C4-2B (cell line): ENCODE measurements at regions not wholly inside any gene's neighbourhood (a gene's known extent, or its start where the extent isn't known, plus 50 kb on each side); places are given as distances from the start of the nearest gene placed in this dataset.

Experiments used
- H3K27ac ChIP-seq: fragments of 450-650 bp; 2 replicates; pipeline ENCODE4 v1.5.1; 2017
- ZFX ChIP-seq: fragments of 450-650 bp; IDR thresholded peaks from 2 replicates; pipeline ENCODE4 v1.6.1; 2017
- TF ChIP-seq, protein P1 (sequence below): fragments of 450-650 bp; conservative IDR thresholded peaks from 2 replicates; pipeline ENCODE4 v1.5.1; 2017; ENCODE audit warnings: mild to moderate bottlenecking

DNA sequence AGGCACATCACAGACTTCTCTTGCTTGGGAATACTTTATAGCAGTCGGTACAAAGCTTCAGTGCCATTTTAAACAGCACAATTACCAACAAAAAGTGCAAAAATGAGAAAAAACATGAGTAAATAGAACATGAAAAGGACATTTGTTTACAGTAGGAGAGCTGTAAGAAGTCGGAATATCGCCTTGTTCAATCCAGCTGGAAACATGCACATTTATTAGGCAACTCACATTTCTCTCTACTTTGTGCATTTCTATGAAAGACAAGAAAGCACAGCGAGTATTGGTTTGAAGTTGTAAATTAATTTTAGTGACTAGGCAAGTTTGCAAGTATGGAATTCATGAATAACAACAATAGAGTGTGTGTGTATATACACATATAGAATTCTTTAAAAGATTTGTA lies 484.7 kb downstream of the DACH1 start:
- TF ChIP-seq, protein P1, sequence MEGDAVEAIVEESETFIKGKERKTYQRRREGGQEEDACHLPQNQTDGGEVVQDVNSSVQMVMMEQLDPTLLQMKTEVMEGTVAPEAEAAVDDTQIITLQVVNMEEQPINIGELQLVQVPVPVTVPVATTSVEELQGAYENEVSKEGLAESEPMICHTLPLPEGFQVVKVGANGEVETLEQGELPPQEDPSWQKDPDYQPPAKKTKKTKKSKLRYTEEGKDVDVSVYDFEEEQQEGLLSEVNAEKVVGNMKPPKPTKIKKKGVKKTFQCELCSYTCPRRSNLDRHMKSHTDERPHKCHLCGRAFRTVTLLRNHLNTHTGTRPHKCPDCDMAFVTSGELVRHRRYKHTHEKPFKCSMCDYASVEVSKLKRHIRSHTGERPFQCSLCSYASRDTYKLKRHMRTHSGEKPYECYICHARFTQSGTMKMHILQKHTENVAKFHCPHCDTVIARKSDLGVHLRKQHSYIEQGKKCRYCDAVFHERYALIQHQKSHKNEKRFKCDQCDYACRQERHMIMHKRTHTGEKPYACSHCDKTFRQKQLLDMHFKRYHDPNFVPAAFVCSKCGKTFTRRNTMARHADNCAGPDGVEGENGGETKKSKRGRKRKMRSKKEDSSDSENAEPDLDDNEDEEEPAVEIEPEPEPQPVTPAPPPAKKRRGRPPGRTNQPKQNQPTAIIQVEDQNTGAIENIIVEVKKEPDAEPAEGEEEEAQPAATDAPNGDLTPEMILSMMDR: no peak
- TF ChIP-seq ZFX: no peak

GRCh38 chr13:71380191-71380590 lies 486.8 kb downstream of the DACH1 start:
- TF ChIP-seq, protein P1: no peak

More for the DNA sequence above, 484.7 kb downstream of the DACH1 start:
- H3K27ac ChIP-seq: no peak overlapping the region

GRCh38 chr13:71378961-71379905 lies 487.8 kb downstream of the DACH1 start:
- TF ChIP-seq ZFX: no peak
- TF ChIP-seq, protein P1: no peak
- H3K27ac ChIP-seq: no peak overlapping the region

More at GRCh38 chr13:71380191-71380590, 486.8 kb downstream of the DACH1 start:
- H3K27ac ChIP-seq: no peak overlapping the region

DNA sequence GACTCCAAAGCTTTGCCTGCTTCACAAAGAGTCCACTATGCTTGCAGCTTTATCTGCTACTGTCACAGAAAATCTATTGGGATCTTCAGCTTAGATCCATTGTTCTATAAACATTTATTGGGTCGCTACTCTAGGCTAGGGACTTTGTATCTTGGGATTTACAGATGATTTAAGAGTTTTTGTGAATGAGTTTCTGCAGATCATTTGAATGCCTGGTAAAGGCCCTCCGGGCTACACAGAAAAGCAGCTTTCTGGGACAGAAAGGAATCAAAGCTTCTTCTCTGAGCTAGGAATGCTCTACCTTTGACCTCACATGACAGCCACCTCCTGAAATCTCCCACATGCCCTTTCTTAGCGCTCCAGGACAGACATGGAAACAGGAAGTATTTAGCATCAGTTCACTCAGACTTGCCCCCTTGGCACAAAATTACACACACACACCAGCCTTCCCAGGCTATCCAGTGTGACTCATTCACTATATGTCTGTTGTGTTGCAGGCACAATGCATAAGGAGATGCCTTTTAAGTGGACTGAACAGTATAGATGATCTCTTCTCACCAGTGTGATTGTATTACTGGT lies 492.4 kb downstream of the DACH1 start:
- H3K27ac ChIP-seq: no peak overlapping the region
- TF ChIP-seq ZFX: no peak

DNA sequence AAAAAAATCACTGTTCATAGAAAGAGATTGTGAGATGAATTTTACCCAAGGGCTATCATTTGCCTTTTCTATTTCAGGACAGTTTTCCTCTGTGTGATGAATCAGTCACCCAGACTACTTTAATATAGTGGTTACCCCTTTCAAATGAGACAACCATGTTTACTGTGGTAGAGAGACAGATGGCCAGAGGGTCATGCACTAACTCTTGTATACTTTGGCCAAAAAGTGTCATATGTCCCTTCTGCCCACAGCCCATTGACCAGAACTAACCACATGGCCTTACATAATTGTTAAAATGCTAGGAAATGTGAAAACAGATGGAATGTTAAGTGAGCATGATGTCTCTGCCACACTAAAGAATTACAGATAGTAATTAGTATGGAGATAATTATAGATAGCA lies 498.7 kb downstream of the DACH1 start:
- H3K27ac ChIP-seq: no peak overlapping the region
- TF ChIP-seq ZFX: no peak

DNA sequence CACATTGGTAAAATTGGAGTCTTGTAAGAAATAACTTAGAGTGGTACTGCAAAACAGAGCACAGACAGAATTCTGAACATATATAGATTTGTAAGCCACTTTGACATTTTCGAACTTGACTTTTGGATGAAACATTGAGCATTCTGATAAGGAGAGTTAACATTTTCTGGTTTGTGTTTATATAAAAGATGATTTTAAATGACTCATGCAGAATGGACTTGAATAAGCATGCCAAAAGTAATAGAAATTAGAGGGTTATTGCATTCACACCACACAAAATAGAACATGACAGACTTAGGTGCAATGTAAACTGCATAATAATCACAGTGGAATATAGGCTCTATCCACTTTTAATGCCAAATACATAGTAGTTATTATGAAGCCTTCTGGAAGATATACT lies 507.0 kb downstream of the DACH1 start:
- no peak overlapping the region for H3K27ac ChIP-seq

DNA sequence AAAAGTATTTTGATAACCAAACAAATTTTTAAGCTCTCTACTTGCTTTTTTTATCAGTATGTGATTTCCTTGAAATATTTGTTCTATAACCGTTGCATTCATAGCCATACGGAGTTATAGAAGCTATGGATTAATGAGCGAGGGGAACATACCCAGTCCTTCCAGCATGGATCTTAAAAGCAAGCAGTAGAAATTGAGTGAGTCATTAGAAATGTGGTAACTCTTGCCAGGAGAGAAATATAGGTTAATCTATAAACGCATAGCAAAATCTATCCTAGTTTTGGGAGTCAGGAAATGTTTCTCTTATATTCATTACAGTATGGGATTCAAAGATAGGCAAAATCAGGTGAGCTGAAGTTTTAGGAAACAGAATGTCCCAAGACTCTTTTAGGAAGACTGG lies 507.4 kb downstream of the DACH1 start:
- TF ChIP-seq ZFX: no peak
- TF ChIP-seq, protein P1: no peak
- H3K27ac ChIP-seq: no peak overlapping the region

More for the DNA sequence above, 507.0 kb downstream of the DACH1 start:
- no peak for TF ChIP-seq ZFX
- TF ChIP-seq, protein P1: no peak

DNA sequence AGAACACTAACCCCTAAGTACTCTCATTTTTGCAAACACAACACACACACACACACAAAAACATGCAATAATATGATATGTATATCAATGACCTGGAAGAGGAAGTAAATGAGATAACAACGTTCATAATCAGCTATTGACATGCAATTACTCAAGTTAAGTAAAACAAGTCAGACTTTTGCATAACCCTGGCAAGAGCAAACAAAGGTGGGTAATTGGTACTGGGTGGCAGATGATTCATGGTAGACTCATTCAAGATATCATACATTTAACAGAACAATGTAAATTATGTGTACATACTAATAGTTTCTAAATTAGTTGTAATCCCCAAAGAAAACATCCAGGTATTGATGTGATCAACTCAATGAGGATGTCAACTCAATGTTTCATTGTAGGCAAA lies 508.8 kb downstream of the DACH1 start:
- TF ChIP-seq, protein P1: no peak
- TF ChIP-seq ZFX: no peak
- no peak overlapping the region for H3K27ac ChIP-seq
